Tibial nerve (tissue), 4 donors: ENCODE measurements at regions not wholly inside any gene's neighbourhood (a gene's known extent, or its start where the extent isn't known, plus 50 kb on each side); places are given as distances from the start of the nearest gene placed in this dataset.

Experiments used
- DNase-seq, 2 donors: peaks; one replicate each; pipeline ENCODE4 v3.0.0-alpha.2; 2019; ENCODE audit warnings: low spot score in 2 of 2
- H3K27ac ChIP-seq, 4 donors: fragments of 200-600 bp; sonication (generic) in 3 of 4; one replicate each; pipeline ENCODE4 v1.5.1; 2017 to 2019; ENCODE audit warnings: mild to moderate bottlenecking in 1 of 4
- H3K27me3 ChIP-seq, 2 donors: fragments of 200-600 bp; sonication (generic) in 1 of 2; one replicate each; pipeline versions ENCODE4 v1.5.1 to v1.6.0; 2017 to 2019
- H3K36me3 ChIP-seq, 3 donors: fragments of 200-600 bp; sonication (generic); one replicate each; pipeline ENCODE4 v1.5.1; 2018 to 2019
- H3K4me1 ChIP-seq, 4 donors: fragments of 200-600 bp; sonication (generic) in 3 of 4; one replicate each; pipeline ENCODE4 v1.5.1; 2017 to 2019
- H3K4me3 ChIP-seq, 4 donors: fragments of 200-600 bp; sonication (generic) in 3 of 4; one replicate each; pipeline ENCODE4 v1.5.1; 2017 to 2019; ENCODE audit warnings: mild to moderate bottlenecking in 1 of 4, moderate library complexity in 1 of 4
- H3K9me3 ChIP-seq, 4 donors: fragments of 200-600 bp; sonication (generic) in 3 of 4; one replicate each; pipeline ENCODE4 v1.5.1; 2017 to 2019
- CTCF ChIP-seq, 5 experiments: fragments of 200-600 bp in 3 of 5; fragments of 450-650 bp in 2 of 5; sonication (generic) in 3 of 5; IDR thresholded peaks; one replicate each; pipeline ENCODE4 v1.5.1; 2016 to 2019; ENCODE audit warnings: antibody characterized with exemption in 5 of 5, mild to moderate bottlenecking in 3 of 5, moderate library complexity in 2 of 5
- EP300 ChIP-seq, 2 donors: sonication (generic); formaldehyde crosslinking; IDR thresholded peaks; one replicate each; pipeline ENCODE4 v1.6.1; 2017; ENCODE audit warnings: antibody characterized with exemption in 2 of 2, mild to moderate bottlenecking in 1 of 2
- POLR2A ChIP-seq, 2 donors: fragments of 450-650 bp; IDR thresholded peaks; one replicate each; pipeline ENCODE4 v1.6.1; 2017; ENCODE audit warnings: antibody characterized with exemption in 2 of 2, mild to moderate bottlenecking in 2 of 2, moderate library complexity in 2 of 2
- WGBS, 2 donors: methylation state at CpG; one replicate each; pipeline ENCODE4 v1.1.5; 2018; 5-methylcytosine and 5-hydroxymethylcytosine counted together

GRCh38 chr10:120975072-120975867 is 124.1 kb downstream of the WDR11 start:
- Histone ChIP-seq H3K27me3 (peaks cover 0 to 41% of the 10 kb centered on the region in 2 donors), H3K4me1 (peaks cover 0 to 18% (median 9%) of the 10 kb centered on the region in 4 donors), H3K36me3 (no peaks in the 10 kb centered on the region), H3K27ac (no peak overlapping the region), H3K4me3 (no peak overlapping the region), H3K9me3 (peaks cover 0 to 28% (median 0%) of the 10 kb centered on the region in 4 donors)
- 86 to 96% methylated on average over 4 of the region's 4 CpGs for WGBS, 2 donors
- TF ChIP-seq CTCF (IDR thresholded peaks at IDR 0.05) = no peak
- TF ChIP-seq POLR2A (IDR thresholded peaks at IDR 0.05) = no peak
- no peak for TF ChIP-seq EP300 (IDR thresholded peaks at IDR 0.05)
- no peak for DNase-seq

- Histone ChIP-seq H3K36me3 (no peaks in the 10 kb centered on the region), H3K4me1 (peaks cover 0 to 18% (median 9%) of the 10 kb centered on the region in 4 donors), H3K4me3 (no peak overlapping the region), H3K27me3 (peaks cover 0 to 46% of the 10 kb centered on the region in 2 donors), H3K27ac (no peak overlapping the region), H3K9me3 (peaks cover 0 to 28% (median 0%) of the 10 kb centered on the region in 4 donors)
- TF ChIP-seq CTCF (IDR thresholded peaks at IDR 0.05) = no peak
- TF ChIP-seq EP300 (IDR thresholded peaks at IDR 0.05) = no peak
- no peak for TF ChIP-seq POLR2A (IDR thresholded peaks at IDR 0.05)
- WGBS, 2 donors = 59 to 77% methylated on average over 2 of the region's 2 CpGs
- no peak for DNase-seq
Observed at GRCh38 chr10:120975868-120976225, 124.7 kb downstream of the WDR11 start.

GRCh38 chr10:120977897-120978296 is 126.7 kb downstream of the WDR11 start:
- H3K36me3 ChIP-seq = no peaks in the 10 kb centered on the region
- WGBS, 2 donors = 70% methylated on average over 6 of the region's 6 CpGs
- no peak for DNase-seq
- H3K9me3 ChIP-seq = peaks cover 0 to 28% (median 0%) of the 10 kb centered on the region in 4 donors
- TF ChIP-seq EP300 (IDR thresholded peaks at IDR 0.05) (no peak), POLR2A (IDR thresholded peaks at IDR 0.05) (no peak), CTCF (IDR thresholded peaks at IDR 0.05) (no peak)
- H3K4me1 ChIP-seq = peaks cover 0 to 18% (median 9%) of the 10 kb centered on the region in 4 donors
- peaks cover 0 to 57% of the 10 kb centered on the region in 2 donors for H3K27me3 ChIP-seq
- H3K4me3 ChIP-seq = no peak overlapping the region
- no peak overlapping the region for H3K27ac ChIP-seq

DNA sequence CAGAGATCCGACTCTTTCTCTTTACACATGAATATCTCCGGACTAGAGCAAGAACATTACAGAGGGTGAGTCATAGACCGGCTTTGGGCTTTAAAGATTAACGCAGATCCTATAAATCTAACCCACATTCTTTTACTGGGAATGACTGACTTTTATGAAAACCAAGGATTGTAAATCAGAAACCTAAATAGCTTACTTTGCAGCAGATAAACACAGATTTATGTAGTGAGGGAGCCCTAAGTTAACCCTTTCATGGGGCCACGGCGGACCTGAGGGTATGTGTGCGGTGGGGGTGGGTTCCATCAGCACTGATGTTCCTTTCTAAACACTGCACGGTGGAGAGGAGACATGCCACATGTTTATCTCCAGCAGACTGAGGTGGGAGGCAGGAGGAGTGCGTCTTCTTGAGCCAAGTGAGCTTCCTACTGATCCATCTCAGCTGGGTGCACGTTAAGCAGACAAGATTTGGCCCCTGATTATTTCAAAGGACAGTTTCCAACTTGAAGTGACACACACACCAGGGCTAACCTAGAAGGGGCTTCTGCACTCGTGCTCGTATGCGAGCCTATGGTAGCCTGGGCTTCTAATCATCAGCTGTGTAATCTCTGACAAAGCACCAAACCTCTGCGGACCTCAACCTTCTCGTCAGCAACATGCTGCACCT is 127.6 kb downstream of the WDR11 start:
- Histone ChIP-seq H3K9me3 (peaks cover 0 to 20% (median 0%) of the 10 kb centered on the region in 4 donors), H3K4me3 (no peak overlapping the region), H3K4me1 (peaks cover 0 to 18% (median 9%) of the 10 kb centered on the region in 4 donors), H3K27ac (no peak overlapping the region), H3K27me3 (peaks cover 0 to 57% of the 10 kb centered on the region in 2 donors), H3K36me3 (no peaks in the 10 kb centered on the region)
- 16 to 22% methylated on average over 15 of the region's 15 CpGs for WGBS, 2 donors
- TF ChIP-seq POLR2A (IDR thresholded peaks at IDR 0.05) (no peak), CTCF (IDR thresholded peaks at IDR 0.05) (no peak)
- no peak for DNase-seq
